Liver (tissue), 8 donors: ENCODE measurements at regions not wholly inside any gene's neighbourhood (a gene's known extent, or its start where the extent isn't known, plus 50 kb on each side); places are given as distances from the start of the nearest gene placed in this dataset.

Experiments used
- DNase-seq: peaks from one replicate; pipeline ENCODE4 v3.0.0-alpha.2; 2017; ENCODE audit warnings: low spot score
- H3K27ac ChIP-seq, 2 donors: one replicate each; pipeline ENCODE4 v1.7.0; 2013; ENCODE audit warnings: inconsistent platforms in 2 of 2, low read length in 2 of 2, control low read depth in 1 of 2, low read depth in 1 of 2, mild to moderate bottlenecking in 1 of 2
- H3K27me3 ChIP-seq, 4 donors: one replicate each; pipeline versions ENCODE4 v1.6.1 to v1.7.0; 2013; ENCODE audit warnings: low read length in 3 of 4, inconsistent platforms in 1 of 4, mild to moderate bottlenecking in 1 of 4, moderate library complexity in 1 of 4; ENCODE audit not compliant: control insufficient read depth in 4 of 4, insufficient read depth in 4 of 4
- H3K36me3 ChIP-seq, 4 donors: one replicate each; pipeline versions ENCODE4 v1.6.1 to v1.7.0; 2013; ENCODE audit warnings: low read length in 3 of 4, mild to moderate bottlenecking in 3 of 4, low read depth in 1 of 4, moderate library complexity in 1 of 4; ENCODE audit not compliant: control insufficient read depth in 4 of 4, insufficient read depth in 3 of 4
- H3K4me1 ChIP-seq, 4 donors: one replicate each; pipeline versions ENCODE4 v1.6.1 to v1.7.0; 2013; ENCODE audit warnings: low read length in 3 of 4, mild to moderate bottlenecking in 3 of 4, moderate library complexity in 1 of 4; ENCODE audit not compliant: control insufficient read depth in 4 of 4, insufficient read depth in 4 of 4
- H3K4me3 ChIP-seq, 3 donors: one replicate each; pipeline versions ENCODE4 v1.6.1 to v1.7.0; 2013; ENCODE audit warnings: low read length in 3 of 3, control low read depth in 1 of 3, low read depth in 1 of 3, mild to moderate bottlenecking in 1 of 3
- H3K9ac ChIP-seq, 2 donors: one replicate each; pipeline ENCODE4 v1.7.0; 2013; ENCODE audit warnings: low read length in 2 of 2, mild to moderate bottlenecking in 2 of 2, moderate library complexity in 2 of 2, control low read depth in 1 of 2, low read depth in 1 of 2
- H3K9me3 ChIP-seq, 4 donors: one replicate each; pipeline versions ENCODE4 v1.6.1 to v1.7.0; 2013; ENCODE audit warnings: low read length in 3 of 4; ENCODE audit not compliant: control insufficient read depth in 4 of 4
- EGR1 ChIP-seq, 2 donors: IDR thresholded peaks; 2 replicates each; pipeline ENCODE4 v1.6.1; 2016 to 2018; ENCODE audit warnings: antibody characterized with exemption in 2 of 2, low read depth in 2 of 2
- FOXA1 ChIP-seq: IDR thresholded peaks from 2 replicates; pipeline ENCODE4 v1.6.1; 2016; ENCODE audit warnings: antibody characterized with exemption
- FOXA2 ChIP-seq: IDR thresholded peaks from 2 replicates; pipeline ENCODE4 v1.6.1; 2016; ENCODE audit warnings: antibody characterized with exemption
- GABPA ChIP-seq, 2 donors: IDR thresholded peaks in 1 of 2; conservative IDR thresholded peaks in 1 of 2; 2 replicates each; pipeline ENCODE4 v1.6.1; 2016; ENCODE audit warnings: antibody characterized with exemption in 2 of 2, mild to moderate bottlenecking in 1 of 2, moderate library complexity in 1 of 2
- JUND ChIP-seq, 2 donors: IDR thresholded peaks; 2 replicates each; pipeline ENCODE4 v1.6.1; 2016; ENCODE audit warnings: antibody characterized with exemption in 2 of 2
- NR2F2 ChIP-seq: IDR thresholded peaks from 2 replicates; pipeline ENCODE4 v1.6.1; 2016; ENCODE audit warnings: antibody characterized with exemption
- RAD21 ChIP-seq, 2 donors: IDR thresholded peaks; 2 replicates each; pipeline ENCODE4 v1.6.1; 2016; ENCODE audit warnings: antibody characterized with exemption in 2 of 2, mild to moderate bottlenecking in 2 of 2
- RXRA ChIP-seq, 2 donors: IDR thresholded peaks; 2 replicates each; pipeline ENCODE4 v1.6.1; 2017 to 2018; ENCODE audit warnings: antibody characterized with exemption in 2 of 2, mild to moderate bottlenecking in 1 of 2
- SP1 ChIP-seq: IDR thresholded peaks from 2 replicates; pipeline ENCODE4 v1.6.1; 2018; ENCODE audit warnings: antibody characterized with exemption, mild to moderate bottlenecking
- TAF1 ChIP-seq: conservative IDR thresholded peaks from 2 replicates; pipeline ENCODE4 v1.6.1; 2016; ENCODE audit warnings: antibody characterized with exemption, mild to moderate bottlenecking
- YY1 ChIP-seq: IDR thresholded peaks from 2 replicates; pipeline ENCODE4 v1.6.1; 2016; ENCODE audit warnings: antibody characterized with exemption, mild to moderate bottlenecking
- WGBS: extraction: QIAGEN DNeasy Blood & Tissue Kit; methylation state at CpG from one replicate; pipeline ENCODE4 v1.1.7; 2013; 5-methylcytosine and 5-hydroxymethylcytosine counted together
- TF ChIP-seq, protein P1 (sequence below): IDR thresholded peaks from 2 replicates; pipeline ENCODE4 v1.6.1; 2016; ENCODE audit warnings: antibody characterized with exemption
- TF ChIP-seq, protein P2 (sequence below): IDR thresholded peaks from 2 replicates; pipeline ENCODE4 v1.6.1; 2016; ENCODE audit warnings: antibody characterized with exemption
- TF ChIP-seq, protein P3 (sequence below): fragments of 150-350 bp; IDR thresholded peaks from 2 replicates; pipeline ENCODE4 v1.5.1; 2017; ENCODE audit warnings: improper control_type of control experiment, low read depth, low read length; ENCODE audit not compliant: missing input control
- TF ChIP-seq, protein P4 (sequence below): IDR thresholded peaks from 2 replicates; pipeline ENCODE4 v1.6.1; 2016; ENCODE audit warnings: antibody characterized with exemption, mild to moderate bottlenecking
- donor health status: healthy.
- donor health status: healthy.
- donor health status: healthy.
- donor health status: healthy.
- donor health status: healthy.

DNA sequence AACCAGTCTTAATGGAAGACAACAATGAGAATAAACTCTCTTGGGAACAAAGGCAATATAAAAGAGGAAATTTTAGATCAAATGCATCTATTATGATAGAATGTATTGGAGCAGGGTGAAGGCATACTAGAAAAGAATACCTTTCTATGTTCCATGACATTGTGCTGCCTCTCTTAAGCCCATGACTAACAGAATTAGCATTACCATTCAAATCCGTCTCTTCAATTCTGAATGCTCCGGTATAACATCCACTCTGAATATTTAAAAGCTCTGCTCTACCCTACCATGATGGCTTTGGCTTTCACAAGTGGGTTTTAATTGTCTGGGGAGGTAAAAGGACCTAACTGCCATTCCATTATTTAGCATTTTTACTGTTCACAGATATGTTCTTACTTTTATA, 1878.4 kb downstream of the ARAP2 start:
- TF ChIP-seq FOXA1 = no peak
- TF ChIP-seq YY1 = no peak
- no peak for TF ChIP-seq TAF1
- no peak for TF ChIP-seq RAD21 (IDR thresholded peaks at IDR 0.05)
- Histone ChIP-seq H3K27ac (no peak overlapping the region), H3K4me1 (no peaks in the 10 kb centered on the region), H3K9me3 (no peaks in the 10 kb centered on the region), H3K36me3 (no peaks in the 10 kb centered on the region), H3K27me3 (peaks cover 0 to 2% (median 0%) of the 10 kb centered on the region in 4 donors), H3K4me3 (no peak overlapping the region), H3K9ac (no peak overlapping the region)
- WGBS = 85% methylated on average over 2 of the region's 2 CpGs
- no peak for DNase-seq

DNA sequence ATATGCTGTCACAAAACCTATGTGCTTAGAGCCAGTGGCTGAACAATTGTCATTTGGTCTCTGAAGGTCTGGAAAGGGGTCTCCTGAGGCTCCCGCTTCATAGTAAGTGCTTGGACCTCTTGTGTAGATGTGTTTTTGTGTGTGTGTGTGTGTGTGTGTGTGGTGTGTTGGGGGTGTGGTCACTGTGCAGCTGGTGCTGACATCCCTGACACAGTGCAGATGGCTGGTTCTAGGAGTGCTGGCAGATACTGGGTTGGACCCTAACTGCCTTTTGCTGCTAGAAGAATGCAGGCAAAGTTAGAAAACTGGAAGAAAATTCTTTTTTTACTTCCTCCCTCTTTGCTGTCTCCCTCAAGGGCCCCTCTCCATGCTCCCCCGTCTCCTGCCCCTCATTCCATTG, 1872.6 kb downstream of the ARAP2 start:
- no peak for DNase-seq
- H3K4me3 ChIP-seq = no peak overlapping the region
- no peak overlapping the region for H3K27ac ChIP-seq
- WGBS = 74% methylated on average over 2 of the region's 2 CpGs
- no peaks in the 10 kb centered on the region for H3K4me1 ChIP-seq
- H3K27me3 ChIP-seq = peaks cover 0 to 2% (median 0%) of the 10 kb centered on the region in 4 donors
- no peaks in the 10 kb centered on the region for H3K36me3 ChIP-seq
- H3K9ac ChIP-seq = no peak overlapping the region
- no peaks in the 10 kb centered on the region for H3K9me3 ChIP-seq
- TF ChIP-seq RAD21 (IDR thresholded peaks at IDR 0.05) (no peak), EGR1 (IDR thresholded peaks at IDR 0.05; ENCODE audit: low read depth in 2 of 2) (no peak), SP1 (no peak), JUND (IDR thresholded peaks at IDR 0.05) (no peak), FOXA2 (no peak), RXRA (IDR thresholded peaks at IDR 0.05) (no peak), NR2F2 (no peak), GABPA (IDR thresholded peaks at IDR 0.05 in 1 of 2, conservative IDR thresholded peaks at IDR 0.05 in 1 of 2) (no peak)
- TF ChIP-seq, protein P1, sequence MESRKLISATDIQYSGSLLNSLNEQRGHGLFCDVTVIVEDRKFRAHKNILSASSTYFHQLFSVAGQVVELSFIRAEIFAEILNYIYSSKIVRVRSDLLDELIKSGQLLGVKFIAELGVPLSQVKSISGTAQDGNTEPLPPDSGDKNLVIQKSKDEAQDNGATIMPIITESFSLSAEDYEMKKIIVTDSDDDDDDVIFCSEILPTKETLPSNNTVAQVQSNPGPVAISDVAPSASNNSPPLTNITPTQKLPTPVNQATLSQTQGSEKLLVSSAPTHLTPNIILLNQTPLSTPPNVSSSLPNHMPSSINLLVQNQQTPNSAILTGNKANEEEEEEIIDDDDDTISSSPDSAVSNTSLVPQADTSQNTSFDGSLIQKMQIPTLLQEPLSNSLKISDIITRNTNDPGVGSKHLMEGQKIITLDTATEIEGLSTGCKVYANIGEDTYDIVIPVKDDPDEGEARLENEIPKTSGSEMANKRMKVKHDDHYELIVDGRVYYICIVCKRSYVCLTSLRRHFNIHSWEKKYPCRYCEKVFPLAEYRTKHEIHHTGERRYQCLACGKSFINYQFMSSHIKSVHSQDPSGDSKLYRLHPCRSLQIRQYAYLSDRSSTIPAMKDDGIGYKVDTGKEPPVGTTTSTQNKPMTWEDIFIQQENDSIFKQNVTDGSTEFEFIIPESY = no peak
- TF ChIP-seq, protein P2, sequence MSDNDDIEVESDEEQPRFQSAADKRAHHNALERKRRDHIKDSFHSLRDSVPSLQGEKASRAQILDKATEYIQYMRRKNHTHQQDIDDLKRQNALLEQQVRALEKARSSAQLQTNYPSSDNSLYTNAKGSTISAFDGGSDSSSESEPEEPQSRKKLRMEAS = no peak
- TF ChIP-seq, protein P3, sequence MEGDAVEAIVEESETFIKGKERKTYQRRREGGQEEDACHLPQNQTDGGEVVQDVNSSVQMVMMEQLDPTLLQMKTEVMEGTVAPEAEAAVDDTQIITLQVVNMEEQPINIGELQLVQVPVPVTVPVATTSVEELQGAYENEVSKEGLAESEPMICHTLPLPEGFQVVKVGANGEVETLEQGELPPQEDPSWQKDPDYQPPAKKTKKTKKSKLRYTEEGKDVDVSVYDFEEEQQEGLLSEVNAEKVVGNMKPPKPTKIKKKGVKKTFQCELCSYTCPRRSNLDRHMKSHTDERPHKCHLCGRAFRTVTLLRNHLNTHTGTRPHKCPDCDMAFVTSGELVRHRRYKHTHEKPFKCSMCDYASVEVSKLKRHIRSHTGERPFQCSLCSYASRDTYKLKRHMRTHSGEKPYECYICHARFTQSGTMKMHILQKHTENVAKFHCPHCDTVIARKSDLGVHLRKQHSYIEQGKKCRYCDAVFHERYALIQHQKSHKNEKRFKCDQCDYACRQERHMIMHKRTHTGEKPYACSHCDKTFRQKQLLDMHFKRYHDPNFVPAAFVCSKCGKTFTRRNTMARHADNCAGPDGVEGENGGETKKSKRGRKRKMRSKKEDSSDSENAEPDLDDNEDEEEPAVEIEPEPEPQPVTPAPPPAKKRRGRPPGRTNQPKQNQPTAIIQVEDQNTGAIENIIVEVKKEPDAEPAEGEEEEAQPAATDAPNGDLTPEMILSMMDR = no peak
- TF ChIP-seq, protein P4, sequence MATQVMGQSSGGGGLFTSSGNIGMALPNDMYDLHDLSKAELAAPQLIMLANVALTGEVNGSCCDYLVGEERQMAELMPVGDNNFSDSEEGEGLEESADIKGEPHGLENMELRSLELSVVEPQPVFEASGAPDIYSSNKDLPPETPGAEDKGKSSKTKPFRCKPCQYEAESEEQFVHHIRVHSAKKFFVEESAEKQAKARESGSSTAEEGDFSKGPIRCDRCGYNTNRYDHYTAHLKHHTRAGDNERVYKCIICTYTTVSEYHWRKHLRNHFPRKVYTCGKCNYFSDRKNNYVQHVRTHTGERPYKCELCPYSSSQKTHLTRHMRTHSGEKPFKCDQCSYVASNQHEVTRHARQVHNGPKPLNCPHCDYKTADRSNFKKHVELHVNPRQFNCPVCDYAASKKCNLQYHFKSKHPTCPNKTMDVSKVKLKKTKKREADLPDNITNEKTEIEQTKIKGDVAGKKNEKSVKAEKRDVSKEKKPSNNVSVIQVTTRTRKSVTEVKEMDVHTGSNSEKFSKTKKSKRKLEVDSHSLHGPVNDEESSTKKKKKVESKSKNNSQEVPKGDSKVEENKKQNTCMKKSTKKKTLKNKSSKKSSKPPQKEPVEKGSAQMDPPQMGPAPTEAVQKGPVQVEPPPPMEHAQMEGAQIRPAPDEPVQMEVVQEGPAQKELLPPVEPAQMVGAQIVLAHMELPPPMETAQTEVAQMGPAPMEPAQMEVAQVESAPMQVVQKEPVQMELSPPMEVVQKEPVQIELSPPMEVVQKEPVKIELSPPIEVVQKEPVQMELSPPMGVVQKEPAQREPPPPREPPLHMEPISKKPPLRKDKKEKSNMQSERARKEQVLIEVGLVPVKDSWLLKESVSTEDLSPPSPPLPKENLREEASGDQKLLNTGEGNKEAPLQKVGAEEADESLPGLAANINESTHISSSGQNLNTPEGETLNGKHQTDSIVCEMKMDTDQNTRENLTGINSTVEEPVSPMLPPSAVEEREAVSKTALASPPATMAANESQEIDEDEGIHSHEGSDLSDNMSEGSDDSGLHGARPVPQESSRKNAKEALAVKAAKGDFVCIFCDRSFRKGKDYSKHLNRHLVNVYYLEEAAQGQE = no peak
